ENCODE measurements at regions not wholly inside any gene's neighbourhood (a gene's known extent, or its start where the extent isn't known, plus 50 kb on each side); places are given as distances from the start of the nearest gene placed in this dataset.

GRCh38 chr18:11383381-11383780 lies 226.0 kb upstream of the SLC35G4 start:
- Histone ChIP-seq H3K27ac (ENCODE audit: low read depth in 1 of 2, low read length in 2 of 2) (no peak overlapping the region), H3K4me3 (ENCODE audit: low read length) (no peak overlapping the region), H3K36me3 (ENCODE audit: insufficient read depth, low read length) (no peaks in the 10 kb centered on the region), H3K27me3 (ENCODE audit: control insufficient read depth in 1 of 2, insufficient read depth in 2 of 2, low read length in 2 of 2) (no peaks in the 10 kb centered on the region), H3K4me1 (ENCODE audit: insufficient read depth, low read length) (no peaks in the 10 kb centered on the region), H3K9me3 (ENCODE audit: control insufficient read depth in 1 of 2, insufficient read depth in 1 of 2, low read length in 2 of 2) (peaks cover 0 to 17% of the 10 kb centered on the region in 2 experiments)
- Mint-ChIP-seq H3K4me3 (no peak overlapping the region), H3K27me3 (no peaks in the 10 kb centered on the region), H3K9me3 (no peaks in the 10 kb centered on the region), H3K4me1 (ENCODE audit: low read depth) (no peaks in the 10 kb centered on the region), H3K36me3 (ENCODE audit: low read depth) (no peaks in the 10 kb centered on the region), H3K27ac (no peak overlapping the region)
- intact Hi-C loops (cut with DNase I, micrococcal nuclease): no loop called here
- ChIA-PET POLR2A (no interaction called here), CTCF (no interaction called here)
- no peak for TF ChIP-seq CTCF (IDR thresholded peaks at IDR 0.05)
- ATAC-seq (ENCODE audit: poor library complexity): no peak
- DNase-seq: no peak

GRCh38 chr18:11380968-11381367 lies 228.4 kb upstream of the SLC35G4 start:
- H3K27ac Mint-ChIP-seq: no peak overlapping the region
- POLR2A ChIA-PET: no interaction called here
- H3K4me1 ChIP-seq (ENCODE audit: insufficient read depth, low read length): no peaks in the 10 kb centered on the region
- ATAC-seq (ENCODE audit: poor library complexity): no peak
- no peaks in the 10 kb centered on the region for H3K27me3 ChIP-seq (ENCODE audit: control insufficient read depth in 1 of 2, insufficient read depth in 2 of 2, low read length in 2 of 2)
- peaks cover 4% of the 10 kb centered on the region for H3K27me3 Mint-ChIP-seq
- CTCF ChIA-PET: no interaction called here
- no peak overlapping the region for H3K4me3 Mint-ChIP-seq
- TF ChIP-seq CTCF (IDR thresholded peaks at IDR 0.05): no peak
- no peak overlapping the region for H3K4me3 ChIP-seq (ENCODE audit: low read length)
- H3K36me3 Mint-ChIP-seq (ENCODE audit: low read depth): no peaks in the 10 kb centered on the region
- H3K27ac ChIP-seq (ENCODE audit: low read depth in 1 of 2, low read length in 2 of 2): no peak overlapping the region
- H3K36me3 ChIP-seq (ENCODE audit: insufficient read depth, low read length): no peaks in the 10 kb centered on the region
- H3K4me1 Mint-ChIP-seq (ENCODE audit: low read depth): no peaks in the 10 kb centered on the region
- intact Hi-C loops (cut with DNase I, micrococcal nuclease): no loop called here
- DNase-seq: no peak
- no peaks in the 10 kb centered on the region for H3K9me3 Mint-ChIP-seq
- peaks cover 0 to 23% of the 10 kb centered on the region in 2 experiments for H3K9me3 ChIP-seq (ENCODE audit: control insufficient read depth in 1 of 2, insufficient read depth in 1 of 2, low read length in 2 of 2)

GRCh38 chr18:11379660-11380059 lies 229.7 kb upstream of the SLC35G4 start:
- Histone ChIP-seq H3K36me3 (ENCODE audit: insufficient read depth, low read length) (no peaks in the 10 kb centered on the region), H3K9me3 (ENCODE audit: control insufficient read depth in 1 of 2, insufficient read depth in 1 of 2, low read length in 2 of 2) (peaks cover 0 to 23% of the 10 kb centered on the region in 2 experiments), H3K4me3 (ENCODE audit: low read length) (no peak overlapping the region), H3K27ac (ENCODE audit: low read depth in 1 of 2, low read length in 2 of 2) (no peak overlapping the region), H3K27me3 (ENCODE audit: control insufficient read depth in 1 of 2, insufficient read depth in 2 of 2, low read length in 2 of 2) (no peaks in the 10 kb centered on the region), H3K4me1 (ENCODE audit: insufficient read depth, low read length) (no peaks in the 10 kb centered on the region)
- ChIA-PET CTCF (no interaction called here), POLR2A (no interaction called here)
- intact Hi-C loops (cut with DNase I, micrococcal nuclease): no loop called here
- ATAC-seq (ENCODE audit: poor library complexity) (no peak), DNase-seq (no peak)
- no peaks in the 10 kb centered on the region for H3K4me1 Mint-ChIP-seq (ENCODE audit: low read depth)
- no peak overlapping the region for H3K4me3 Mint-ChIP-seq
- H3K9me3 Mint-ChIP-seq: no peaks in the 10 kb centered on the region
- H3K36me3 Mint-ChIP-seq (ENCODE audit: low read depth): no peaks in the 10 kb centered on the region
- H3K27ac Mint-ChIP-seq: no peak overlapping the region
- peaks cover 4% of the 10 kb centered on the region for H3K27me3 Mint-ChIP-seq
- TF ChIP-seq CTCF (IDR thresholded peaks at IDR 0.05): no peak
